ENCODE measurements at regions not wholly inside any gene's neighbourhood (a gene's known extent, or its start where the extent isn't known, plus 50 kb on each side); places are given as distances from the start of the nearest gene placed in this dataset.
A peak's percentile ranks its signal among the peaks of the same experiment; 100 is the strongest.
"Not testable (repeated sequence)": the region's sequence is repeated elsewhere in the genome, so short reads cannot be mapped to it uniquely, and the experiment has no call there.

DNA sequence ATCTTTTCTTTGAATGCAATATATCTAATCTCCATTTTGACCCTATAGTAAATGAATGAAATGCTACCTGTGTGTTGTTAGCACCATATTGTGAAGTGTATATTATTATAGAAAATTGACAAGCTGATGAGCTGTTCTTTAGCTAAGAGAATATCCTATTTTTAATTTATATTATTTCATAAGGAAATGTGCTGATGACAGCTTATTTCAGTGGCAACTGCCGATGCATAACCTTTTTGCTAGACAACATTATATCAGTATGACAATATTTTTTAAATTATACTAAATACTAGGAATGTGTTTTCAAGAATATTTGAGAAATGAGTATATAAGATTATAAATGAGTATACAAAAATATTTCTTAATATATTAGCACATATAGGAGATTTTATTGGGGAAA lies 573.1 kb downstream of the ZNF608 start:
- DNase-seq (ENCODE audit: low spot score) = no peak

DNA sequence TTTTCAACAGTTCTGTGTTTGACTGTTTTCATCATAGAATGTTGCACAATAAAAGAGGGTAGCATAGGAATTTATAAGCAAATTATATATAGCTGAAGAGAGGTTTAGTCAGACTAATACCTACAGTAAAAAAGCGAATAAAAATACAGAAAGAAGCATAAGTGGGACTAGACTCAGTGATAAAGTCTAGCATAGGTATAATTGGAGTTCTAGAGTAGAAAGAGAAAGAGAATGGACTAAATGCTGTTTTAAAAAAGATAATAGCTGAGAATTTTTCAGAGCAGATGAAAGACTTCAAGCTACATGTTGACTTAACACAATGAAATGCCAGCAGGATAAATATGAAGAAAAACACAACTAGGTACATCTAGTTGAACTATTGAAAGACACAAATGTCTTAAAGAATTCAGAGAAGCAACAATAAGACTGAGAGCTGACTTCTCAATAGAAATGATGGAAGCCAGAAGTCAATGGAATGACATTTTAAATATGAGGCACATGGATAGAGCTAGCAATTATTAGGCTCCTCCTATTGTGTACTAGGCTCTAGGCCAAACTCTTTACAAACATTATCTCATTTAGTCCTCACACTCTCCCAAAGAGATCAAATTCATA lies 573.9 kb downstream of the ZNF608 start:
- DNase-seq (ENCODE audit: low spot score) = no peak

- not testable (repeated sequence) for DNase-seq (ENCODE audit: low spot score)
Observed at GRCh38 chr5:124168093-124168492, 578.3 kb downstream of the ZNF608 start.

DNA sequence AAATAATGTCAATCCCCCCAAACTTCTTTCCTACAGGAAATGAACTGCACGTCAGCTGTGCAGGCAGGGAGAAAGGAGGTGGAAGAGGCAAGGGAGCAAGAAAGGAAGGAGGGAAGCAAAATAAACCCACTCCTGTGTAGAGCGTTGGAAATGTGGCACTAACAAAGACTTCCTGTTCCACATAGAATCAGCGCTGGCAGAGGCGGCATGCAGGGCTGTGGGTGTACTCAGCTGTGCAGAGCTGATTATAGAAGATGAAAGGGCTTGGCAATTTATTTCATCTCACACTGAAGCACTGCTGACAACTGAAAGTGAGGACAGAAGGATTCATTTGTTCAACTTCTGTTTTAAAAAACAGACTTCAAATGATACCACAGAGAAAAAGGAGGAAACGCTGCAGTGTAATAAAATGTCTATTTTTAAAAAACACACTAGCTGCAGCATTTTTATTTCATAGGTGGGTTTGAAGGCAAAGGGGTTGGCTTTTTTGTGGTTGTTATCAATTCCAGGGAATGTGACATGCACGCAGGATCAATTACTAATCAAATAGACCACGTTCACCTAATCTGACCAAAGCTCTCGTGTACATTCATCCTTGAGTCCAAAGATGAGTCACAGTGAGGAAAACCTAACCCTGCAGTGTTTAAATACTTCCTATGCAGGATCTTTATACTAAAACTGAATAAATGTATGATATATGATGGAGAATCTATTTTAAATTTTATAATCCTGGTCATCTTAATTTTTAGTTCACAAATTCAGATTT lies 583.5 kb downstream of the ZNF608 start:
- peak; percentile 89 for DNase-seq (ENCODE audit: low spot score)

GRCh38 chr5:124161266-124161665 lies 585.2 kb downstream of the ZNF608 start:
- no peak for DNase-seq (ENCODE audit: low spot score)

- DNase-seq (ENCODE audit: low spot score) = no peak
Observed at GRCh38 chr5:124160265-124160664, 586.2 kb downstream of the ZNF608 start.

GRCh38 chr5:124157320-124157719 lies 589.1 kb downstream of the ZNF608 start:
- DNase-seq (ENCODE audit: low spot score) = no peak

GRCh38 chr5:124156415-124156996 lies 589.9 kb downstream of the ZNF608 start:
- no peak for DNase-seq (ENCODE audit: low spot score)

DNA sequence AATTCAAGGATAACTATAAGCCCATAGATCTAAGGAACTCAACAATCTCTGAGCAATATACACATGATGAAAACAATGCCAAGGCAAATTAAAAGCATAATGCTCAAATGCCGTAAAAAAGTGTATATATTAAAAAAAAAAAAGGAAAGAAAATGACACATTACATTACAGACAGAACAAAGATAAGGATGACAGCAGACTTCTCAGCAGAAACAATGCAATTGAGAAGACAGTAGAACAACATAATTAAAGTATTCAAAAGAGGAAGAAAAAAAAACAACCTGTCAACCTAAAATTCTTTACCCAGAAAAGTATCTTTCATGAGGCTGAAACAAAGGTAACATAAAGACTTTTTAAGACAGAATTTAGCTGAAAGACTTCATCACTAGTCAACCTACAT lies 591.7 kb downstream of the ZNF608 start:
- no peak for DNase-seq (ENCODE audit: low spot score)

GRCh38 chr5:124153588-124153987 lies 592.9 kb downstream of the ZNF608 start:
- no peak for DNase-seq (ENCODE audit: low spot score)

DNA sequence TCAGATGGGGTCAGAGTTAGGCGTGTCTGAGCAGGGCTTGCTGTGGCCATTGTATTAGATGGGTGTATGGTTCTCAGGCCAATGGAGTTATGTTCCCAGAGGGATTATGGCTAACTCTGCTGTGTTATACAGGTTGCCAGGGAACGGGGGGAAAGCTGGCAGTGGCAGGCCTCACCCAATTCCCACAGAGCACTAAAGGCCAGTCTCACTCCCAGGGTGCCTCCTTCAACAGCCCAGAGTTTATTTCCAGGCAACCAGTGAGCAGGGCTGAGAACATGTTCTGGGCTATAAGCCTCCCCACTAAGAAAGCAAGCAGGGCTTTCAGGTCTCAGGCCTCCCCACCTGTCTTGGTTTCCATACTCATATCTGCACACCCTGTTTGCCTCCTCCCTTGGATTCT lies 597.9 kb downstream of the ZNF608 start:
- no peak for DNase-seq (ENCODE audit: low spot score)

DNA sequence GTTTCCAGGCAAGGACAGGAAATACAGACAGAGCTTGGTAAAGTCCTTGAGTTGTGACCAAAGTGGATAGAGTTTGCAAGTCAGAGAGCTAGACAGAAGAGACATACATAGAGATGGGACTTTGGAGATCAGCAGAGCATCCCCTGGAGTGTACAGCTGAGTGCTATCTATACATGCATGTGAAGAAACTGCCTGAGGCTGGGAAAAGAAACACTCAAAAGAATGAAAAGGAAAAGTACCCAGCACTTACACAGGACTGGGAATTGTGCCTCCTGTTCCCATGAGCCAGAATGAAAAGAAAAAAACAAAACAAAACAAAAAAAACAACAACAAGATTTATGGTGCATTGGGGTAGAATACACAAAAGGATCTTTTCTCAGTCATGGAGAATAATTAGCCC lies 606.4 kb downstream of the ZNF608 start:
- DNase-seq (ENCODE audit: low spot score) = no peak

DNA sequence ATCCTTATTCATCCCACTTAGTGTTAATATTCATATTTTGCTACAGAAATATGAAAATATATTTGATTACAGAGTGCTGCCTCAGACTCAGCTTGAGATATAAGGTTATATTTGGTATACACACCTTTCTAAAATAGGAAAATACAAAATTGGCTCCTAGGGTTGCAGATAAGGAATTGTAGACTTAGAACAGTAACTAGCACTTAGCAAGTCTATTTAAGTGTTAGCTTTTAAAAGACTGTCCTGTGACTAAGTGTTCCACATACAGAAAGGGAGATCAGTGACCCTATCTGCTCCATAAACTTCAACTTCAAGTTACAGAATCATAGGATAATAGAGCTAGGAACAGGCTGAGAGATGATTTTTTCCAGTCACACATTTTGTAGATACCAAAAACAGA lies 607.0 kb downstream of the ZNF608 start:
- DNase-seq (ENCODE audit: low spot score) = no peak

DNA sequence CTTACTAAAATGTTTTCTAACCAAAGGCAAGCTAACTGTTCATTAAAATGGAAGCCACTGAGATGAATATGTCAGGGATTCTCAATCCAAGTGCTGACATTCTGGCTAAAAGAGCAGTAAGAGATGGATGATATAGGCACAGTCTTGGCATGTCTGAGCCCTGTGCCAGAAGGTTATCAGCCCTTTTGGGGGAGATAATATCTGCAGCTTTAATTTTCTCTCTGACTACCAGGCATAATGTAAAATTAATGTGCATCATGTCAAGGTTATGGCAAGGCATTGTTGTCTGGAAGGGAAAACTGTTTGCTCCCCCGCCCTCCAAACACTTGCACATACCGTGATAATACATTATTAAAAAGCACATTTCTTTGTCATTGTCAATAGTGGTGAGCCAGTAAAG lies 609.8 kb downstream of the ZNF608 start:
- DNase-seq (ENCODE audit: low spot score) = no peak

GRCh38 chr5:124134941-124135340 lies 611.5 kb downstream of the ZNF608 start:
- DNase-seq (ENCODE audit: low spot score) = no peak

DNA sequence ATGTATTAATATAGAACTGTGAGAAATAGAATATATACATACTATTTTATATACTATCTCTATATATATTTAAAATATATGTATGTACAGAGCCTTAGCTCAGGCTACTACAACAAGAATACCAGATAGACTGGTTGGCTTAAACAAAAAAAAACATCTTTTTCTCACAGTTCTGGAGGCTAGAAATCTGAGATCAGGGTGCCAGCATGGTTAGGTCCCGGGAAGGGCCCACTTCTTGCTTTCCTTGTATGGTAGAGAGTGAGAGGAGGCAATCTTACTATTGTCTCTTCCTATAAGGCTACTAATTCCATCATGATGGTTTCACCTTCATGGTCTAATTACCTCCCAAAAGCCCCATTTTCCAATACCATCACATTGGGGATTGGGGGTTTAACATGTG lies 613.0 kb downstream of the ZNF608 start:
- no peak for DNase-seq (ENCODE audit: low spot score)

DNA sequence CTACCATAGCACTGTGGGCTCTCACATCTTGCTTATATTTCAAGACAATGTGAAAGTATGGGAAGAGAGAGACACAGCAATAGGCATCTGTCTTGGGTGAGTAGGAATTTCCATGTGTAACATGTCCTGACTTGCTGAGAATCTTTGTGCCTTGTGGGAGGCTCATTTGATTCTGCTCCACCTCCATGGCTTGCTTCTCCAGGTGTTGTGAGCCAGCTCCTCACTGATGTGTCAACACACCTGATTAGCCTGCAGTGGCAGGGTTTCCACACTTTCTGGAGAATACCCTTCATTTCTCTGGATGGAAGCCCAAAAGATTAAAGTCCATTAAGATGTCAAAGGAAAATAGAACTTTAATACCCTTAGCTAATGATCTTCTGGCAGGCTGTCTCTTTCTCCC lies 613.6 kb downstream of the ZNF608 start:
- DNase-seq (ENCODE audit: low spot score) = no peak

GRCh38 chr5:124131466-124131865 lies 615.0 kb downstream of the ZNF608 start:
- no peak for DNase-seq (ENCODE audit: low spot score)

- no peak for DNase-seq (ENCODE audit: low spot score)
Observed at GRCh38 chr5:124130816-124131215, 615.6 kb downstream of the ZNF608 start.

DNA sequence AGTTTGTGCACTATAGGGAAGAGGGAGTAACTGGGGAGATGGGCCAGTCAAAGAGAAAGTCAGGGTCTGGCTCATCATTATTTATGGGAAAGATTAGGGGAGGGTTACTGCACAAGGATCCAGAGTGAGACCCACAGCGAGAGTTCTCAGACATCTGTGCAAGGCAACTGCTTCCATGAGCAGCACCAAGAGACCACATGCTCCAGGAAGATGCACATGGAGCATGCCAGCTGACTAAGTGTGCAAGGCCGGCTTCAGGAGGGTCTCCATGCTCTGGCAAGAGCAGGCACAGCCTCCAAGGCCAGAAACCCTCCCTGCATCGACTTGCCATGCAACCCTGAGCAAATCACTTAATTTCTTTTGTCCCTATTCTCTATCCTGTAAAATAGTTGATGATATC lies 616.9 kb downstream of the CSNK1G3 start:
- no peak for DNase-seq (ENCODE audit: low spot score)

GRCh38 chr5:124126504-124127217 lies 614.7 kb downstream of the CSNK1G3 start:
- no peak for DNase-seq (ENCODE audit: low spot score)

DNA sequence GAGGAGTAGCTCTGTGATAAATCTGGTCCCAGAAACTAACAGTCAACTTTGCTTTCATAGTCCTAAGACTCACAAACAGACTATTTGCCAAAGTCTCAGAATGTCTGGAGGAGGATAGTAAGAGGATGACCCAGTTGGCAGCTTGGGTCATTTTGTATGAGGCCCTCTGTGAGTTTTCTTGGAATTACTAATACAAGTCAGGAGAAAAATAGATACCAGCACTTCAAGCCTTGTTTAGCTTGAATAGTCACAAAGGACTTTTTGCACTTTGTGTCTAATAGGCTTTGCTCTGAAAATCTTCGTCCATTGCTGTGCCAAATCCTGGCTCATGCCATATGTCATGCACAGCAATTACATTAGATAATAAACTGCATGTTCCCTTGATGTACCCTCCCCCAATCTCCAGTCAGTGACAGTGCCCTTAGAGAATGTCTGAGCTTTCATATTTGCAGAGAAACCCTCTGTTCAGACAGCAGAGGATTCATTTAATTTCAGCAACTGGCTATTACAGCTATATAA lies 612.8 kb downstream of the CSNK1G3 start:
- DNase-seq (ENCODE audit: low spot score) = no peak

GRCh38 chr5:124121198-124121597 lies 609.2 kb downstream of the CSNK1G3 start:
- DNase-seq (ENCODE audit: low spot score) = no peak

All from putamen (tissue), 1 donor.